ENCODE measurements at regions not wholly inside any gene's neighbourhood (a gene's known extent, or its start where the extent isn't known, plus 50 kb on each side); places are given as distances from the start of the nearest gene placed in this dataset.

GRCh38 chr4:27248829-27249228 is 388.2 kb downstream of the STIM2 start:
- no peak for DNase-seq (ENCODE audit: extremely low read depth, low read depth, low spot score)

GRCh38 chr4:27251771-27252170 is 391.1 kb downstream of the STIM2 start:
- DNase-seq (ENCODE audit: extremely low read depth, low read depth, low spot score), result no peak

- DNase-seq (ENCODE audit: extremely low read depth, low read depth, low spot score), result no peak
These were observed 406.8 kb downstream of the STIM2 start for GRCh38 chr4:27267339-27267969.

DNA sequence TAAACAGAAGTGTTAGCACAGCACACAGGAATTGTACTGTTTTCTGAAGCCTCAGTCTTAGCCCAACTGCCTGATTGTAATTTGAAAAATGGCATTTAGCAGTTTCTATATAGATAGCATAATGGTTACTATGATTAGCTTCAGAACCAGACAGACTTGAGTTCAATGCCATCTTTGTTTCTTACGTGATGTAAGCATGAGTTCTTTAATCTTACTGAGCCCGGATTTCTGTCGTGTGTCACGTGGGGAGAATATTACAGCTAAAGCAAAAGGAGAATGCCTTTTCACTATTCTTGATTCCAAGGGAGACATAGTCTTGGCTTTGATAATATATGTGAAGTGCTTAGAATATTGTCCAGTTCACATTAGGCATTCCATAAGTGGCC is 407.3 kb downstream of the STIM2 start:
- no peak for DNase-seq (ENCODE audit: extremely low read depth, low read depth, low spot score)

DNA sequence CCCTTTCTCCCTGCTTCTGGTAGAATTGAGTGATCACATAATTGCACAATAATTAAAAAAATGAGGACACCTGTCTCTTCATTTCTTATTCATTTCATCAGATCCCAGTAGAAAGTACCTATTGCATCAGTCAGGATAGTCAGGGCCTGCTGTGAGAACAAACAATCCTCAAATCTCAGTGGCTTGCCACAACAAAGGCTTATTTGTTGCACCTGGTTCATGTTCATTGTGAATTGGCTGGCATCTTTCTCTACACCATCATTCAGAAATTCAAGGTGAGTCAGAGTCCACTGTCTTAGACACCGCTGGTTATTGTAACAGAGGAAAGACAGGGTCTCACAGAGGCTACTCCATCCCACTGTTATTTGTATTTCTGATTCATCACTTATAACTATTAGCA is 409.8 kb downstream of the STIM2 start:
- no peak for DNase-seq (ENCODE audit: extremely low read depth, low read depth, low spot score)

DNA sequence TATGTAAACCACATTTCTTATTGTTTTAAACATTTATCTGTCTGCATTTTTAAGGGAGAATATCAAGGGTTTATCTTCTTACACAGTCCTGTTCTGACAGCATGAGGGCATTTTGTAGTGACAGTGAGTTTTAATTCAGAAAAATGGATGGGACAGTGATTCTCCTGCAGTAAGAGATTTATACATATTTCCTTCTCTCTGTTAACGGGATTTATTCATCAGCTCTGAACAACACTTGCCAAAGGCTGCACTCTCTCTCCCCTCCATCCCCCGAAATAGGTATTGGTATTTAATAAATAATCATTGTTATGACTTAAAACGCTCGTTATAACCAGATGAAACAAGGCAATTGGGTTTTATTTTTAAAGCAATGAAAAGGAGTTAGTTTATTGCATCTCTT is 410.9 kb downstream of the STIM2 start:
- no peak for DNase-seq (ENCODE audit: extremely low read depth, low read depth, low spot score)

GRCh38 chr4:27272217-27272616 is 411.6 kb downstream of the STIM2 start:
- no peak for DNase-seq (ENCODE audit: extremely low read depth, low read depth, low spot score)

DNA sequence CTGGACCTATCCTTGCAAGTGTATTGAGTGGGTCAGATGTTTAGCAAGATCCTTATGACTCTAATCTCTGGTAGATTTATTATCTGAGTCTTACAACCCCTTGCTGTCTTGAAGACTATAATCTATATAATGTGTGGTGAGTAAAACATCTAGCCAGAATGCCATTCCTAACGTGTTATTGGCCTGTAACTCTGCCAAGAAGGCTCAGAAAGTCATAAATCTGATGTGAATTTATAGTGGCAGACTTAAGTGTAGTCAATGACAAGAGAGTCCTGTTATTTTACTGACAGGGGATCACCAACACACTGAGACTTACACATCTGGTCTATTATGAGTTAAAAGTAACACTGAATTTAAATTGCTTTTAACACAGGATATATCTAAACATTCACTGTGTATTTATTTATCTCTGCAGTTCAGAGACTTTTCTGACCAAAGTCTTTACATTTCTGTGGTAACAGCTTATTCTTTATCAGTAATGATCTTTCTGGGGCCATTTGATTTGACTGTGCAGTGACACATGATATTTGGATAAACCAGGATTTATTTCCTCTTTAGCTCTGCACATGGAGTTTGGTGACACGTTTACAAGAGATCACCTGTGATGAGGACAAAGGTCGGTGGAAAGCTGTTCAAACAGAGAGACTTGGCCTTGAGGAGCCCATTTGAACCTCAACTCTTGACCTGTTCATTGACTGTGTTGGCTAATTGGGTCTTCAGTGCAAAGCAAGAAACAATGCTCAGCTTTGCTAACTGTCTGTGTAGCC is 415.8 kb downstream of the STIM2 start:
- DNase-seq (ENCODE audit: extremely low read depth, low read depth, low spot score), result no peak

DNA sequence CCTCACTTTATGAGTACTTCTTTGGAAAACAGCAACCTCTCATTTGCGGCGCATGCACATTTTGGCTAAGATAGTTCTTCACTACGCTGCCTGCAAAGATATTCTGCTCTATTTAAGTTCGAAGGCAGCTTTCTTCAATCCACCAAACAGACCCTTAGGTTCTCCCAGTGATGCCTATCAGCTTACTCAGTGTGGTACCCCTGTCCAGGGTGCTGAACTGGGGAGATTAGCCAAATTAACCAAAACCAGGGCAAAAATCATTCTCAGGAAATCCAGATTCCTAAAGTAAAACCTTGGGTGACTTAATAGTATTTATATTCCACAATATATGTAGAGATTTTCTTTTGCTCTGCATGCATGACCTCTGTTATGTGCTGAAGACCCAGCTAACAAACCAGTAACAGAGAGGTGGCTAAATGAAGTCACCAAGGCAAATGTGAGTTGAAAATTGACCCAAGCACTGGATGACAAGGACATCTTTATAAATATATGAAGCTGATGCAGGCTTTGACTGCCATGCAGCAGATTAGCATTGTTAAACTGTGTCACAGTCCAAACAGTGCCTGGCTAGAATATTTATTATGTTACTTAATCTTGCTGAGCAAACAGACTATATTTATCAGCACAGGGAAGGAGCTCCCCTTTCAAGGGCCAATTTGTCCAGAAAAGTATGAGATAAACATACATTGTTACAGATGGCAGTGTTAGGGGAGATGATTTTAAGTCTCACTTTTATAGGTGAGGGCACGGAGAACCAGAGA is 418.2 kb downstream of the STIM2 start:
- DNase-seq (ENCODE audit: extremely low read depth, low read depth, low spot score), result no peak

DNA sequence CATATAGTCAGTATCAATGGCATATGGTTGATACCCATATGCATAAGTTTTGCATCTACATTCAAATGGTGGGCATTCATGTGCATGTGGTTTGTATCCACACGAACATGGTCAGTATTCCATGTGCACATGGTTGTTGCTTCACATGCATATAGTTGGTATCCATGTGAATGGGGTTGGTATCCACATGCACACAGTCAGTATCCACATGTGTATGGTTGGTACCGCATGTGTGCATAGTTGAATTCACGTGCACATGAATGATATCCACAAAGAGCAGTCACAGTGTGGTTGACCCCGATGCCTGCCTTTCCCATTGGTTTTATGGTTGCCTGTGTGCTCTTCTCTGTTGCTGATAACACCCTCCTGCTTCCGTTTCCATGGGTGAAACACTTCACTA is 427.9 kb downstream of the STIM2 start:
- DNase-seq (ENCODE audit: extremely low read depth, low read depth, low spot score), result no peak

DNA sequence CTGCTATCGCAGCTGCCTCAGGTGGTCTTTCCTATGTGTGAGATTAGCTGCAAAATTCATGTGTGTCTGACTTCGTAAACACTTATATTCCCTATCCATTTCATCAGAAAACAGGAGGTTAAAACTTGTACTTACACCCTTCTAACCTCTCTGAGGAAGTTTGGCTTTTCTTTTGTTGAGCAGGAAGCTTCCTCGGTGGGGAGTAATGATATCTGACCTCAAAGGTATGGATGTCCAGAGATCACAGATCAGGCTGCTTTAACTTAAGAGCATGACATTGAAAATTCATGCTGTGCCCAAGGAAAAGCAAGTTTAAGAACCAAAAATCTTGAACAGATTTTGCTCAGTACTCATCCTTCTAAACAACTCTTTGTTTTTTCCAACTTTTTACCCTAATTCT is 429.1 kb downstream of the STIM2 start:
- DNase-seq (ENCODE audit: extremely low read depth, low read depth, low spot score), result no peak

GRCh38 chr4:27293831-27294230 is 433.2 kb downstream of the STIM2 start:
- no peak for DNase-seq (ENCODE audit: extremely low read depth, low read depth, low spot score)

DNA sequence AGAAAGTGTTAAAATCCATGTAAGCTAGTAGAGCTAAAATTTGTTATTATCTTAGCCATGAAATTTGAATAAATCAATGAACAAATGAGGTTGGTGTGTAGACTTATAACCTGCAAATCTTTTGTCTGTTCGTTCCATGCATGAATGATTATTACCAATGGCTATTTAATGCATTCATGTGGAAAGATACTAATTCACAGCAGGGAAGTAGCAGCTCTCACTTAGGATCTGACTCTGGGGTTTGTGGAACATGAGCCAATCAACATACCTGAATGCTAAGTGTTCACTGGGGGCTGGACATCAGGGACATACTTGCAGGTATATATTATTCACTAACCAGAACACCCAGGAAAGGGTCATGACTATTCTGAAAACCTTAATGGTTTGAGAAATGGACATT is 444.1 kb downstream of the STIM2 start:
- DNase-seq (ENCODE audit: extremely low read depth, low read depth, low spot score), result no peak

DNA sequence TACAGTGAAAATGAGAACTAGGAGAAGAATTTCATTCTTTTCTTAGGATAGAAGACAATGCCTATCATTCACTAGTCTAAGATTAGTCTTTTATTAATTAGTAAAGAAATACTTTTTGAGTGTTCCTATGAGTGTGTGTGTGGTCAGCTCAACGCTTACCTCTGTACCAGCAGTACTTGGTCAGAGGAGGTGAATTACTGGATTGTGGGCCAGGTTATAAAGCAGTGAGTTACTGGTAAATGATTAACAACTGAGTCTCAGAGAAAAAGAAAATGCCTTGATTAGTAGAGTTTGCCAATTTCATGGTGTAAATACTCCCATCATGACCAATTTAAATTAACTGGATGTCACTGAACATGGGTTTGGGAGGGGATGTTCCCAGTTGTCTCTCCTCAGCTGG is 444.6 kb downstream of the STIM2 start:
- no peak for DNase-seq (ENCODE audit: extremely low read depth, low read depth, low spot score)

- no peak for DNase-seq (ENCODE audit: extremely low read depth, low read depth, low spot score)
These were observed 447.7 kb downstream of the STIM2 start for GRCh38 chr4:27308379-27308778.

- DNase-seq (ENCODE audit: extremely low read depth, low read depth, low spot score), result no peak
These were observed 455.0 kb downstream of the STIM2 start for GRCh38 chr4:27315625-27316024.

DNA sequence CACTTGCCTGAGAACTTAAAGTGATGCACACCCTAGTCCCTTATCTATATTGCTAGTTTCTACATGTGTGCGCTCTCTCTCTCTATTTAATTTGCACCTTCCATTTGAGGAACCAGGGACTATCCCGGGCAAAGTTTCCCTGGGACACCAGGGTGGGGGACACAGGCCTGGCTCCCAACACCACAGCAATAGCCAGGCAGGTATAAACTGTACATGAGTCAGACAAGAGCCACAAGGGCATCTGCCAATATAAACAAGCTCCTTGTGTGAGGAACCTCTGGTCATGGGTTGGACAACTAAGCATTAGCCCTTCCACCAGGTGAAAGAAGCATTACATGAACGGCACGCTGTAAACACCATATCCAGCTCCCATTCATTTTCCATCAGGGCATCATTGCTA is 455.5 kb downstream of the STIM2 start:
- DNase-seq (ENCODE audit: extremely low read depth, low read depth, low spot score), result no peak

DNA sequence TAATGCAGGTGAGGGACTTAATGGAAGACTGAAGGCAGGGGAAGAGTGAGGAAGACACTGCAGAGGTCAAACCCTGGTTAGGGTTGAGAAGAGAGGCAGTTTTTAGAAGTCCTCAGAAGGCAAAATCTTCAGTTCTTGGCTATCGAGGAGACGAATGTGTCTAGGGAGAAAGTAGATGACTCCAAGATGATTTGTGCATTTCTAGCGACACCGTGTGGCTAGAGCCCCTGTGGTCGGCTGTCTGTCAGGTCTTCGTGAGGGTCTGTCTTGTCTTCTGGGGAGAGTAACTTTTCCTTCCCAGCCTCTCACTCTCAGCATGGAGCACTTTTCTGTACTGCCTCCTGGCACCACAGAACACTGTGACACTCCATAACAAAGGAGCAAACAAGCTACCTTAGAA is 458.1 kb downstream of the STIM2 start:
- DNase-seq (ENCODE audit: extremely low read depth, low read depth, low spot score), result no peak

GRCh38 chr4:27326991-27327390 is 466.4 kb downstream of the STIM2 start:
- DNase-seq (ENCODE audit: extremely low read depth, low read depth, low spot score), result no peak

GRCh38 chr4:27327421-27328181 is 467.0 kb downstream of the STIM2 start:
- DNase-seq (ENCODE audit: extremely low read depth, low read depth, low spot score), result no peak

DNA sequence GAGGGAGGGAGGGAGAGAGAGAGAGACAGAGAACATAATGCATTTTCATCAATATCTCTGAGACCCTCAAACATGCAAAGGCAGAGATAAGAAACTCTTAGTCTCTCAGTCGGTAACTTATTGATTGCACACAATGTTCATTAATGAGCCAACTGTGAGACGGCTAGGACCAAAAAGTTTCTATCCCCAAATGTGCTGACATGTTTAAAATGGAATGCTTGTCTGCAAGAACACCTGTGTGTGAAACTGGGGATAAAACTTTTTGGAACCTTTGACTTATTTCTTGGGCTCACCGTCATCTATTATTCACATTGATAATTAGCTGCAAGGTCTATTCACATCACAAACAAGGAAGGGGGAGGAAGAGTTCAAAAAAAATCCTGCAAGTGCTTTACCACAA is 477.9 kb downstream of the STIM2 start:
- DNase-seq (ENCODE audit: extremely low read depth, low read depth, low spot score), result no peak

All from glomerular endothelial cell (primary cell).